Mucosa of descending colon (tissue), 3 donors: ENCODE measurements at regions not wholly inside any gene's neighbourhood (a gene's known extent, or its start where the extent isn't known, plus 50 kb on each side); places are given as distances from the start of the nearest gene placed in this dataset.

ENCODE experiments used
- ATAC-seq: fragments of 200-7000 bp; cut with Tn5 transposase; one replicate; pipeline ENCODE4 v1.9.1; 2020; ENCODE audit warnings: mild to moderate bottlenecking, moderate library complexity
- DNase-seq, 3 donors: peaks; one replicate each; pipeline ENCODE4 v3.0.0-alpha.2; 2020
- H3K36me3 ChIP-seq: fragments of 200-600 bp; one replicate; pipeline ENCODE4 v1.8.0; 2021; ENCODE audit warnings: low read depth, mild to moderate bottlenecking
- H3K4me1 ChIP-seq: fragments of 200-600 bp; one replicate; pipeline ENCODE4 v1.8.0; 2021; ENCODE audit warnings: low read depth, mild to moderate bottlenecking
- H3K4me3 ChIP-seq: fragments of 200-600 bp; one replicate; pipeline ENCODE4 v1.8.0; 2021; ENCODE audit warnings: mild to moderate bottlenecking
- H3K9me3 ChIP-seq: fragments of 200-600 bp; one replicate; pipeline ENCODE4 v1.8.0; 2021; ENCODE audit warnings: mild to moderate bottlenecking
- intact Hi-C, 2 donors: fragments of 100-400 bp; cut with DNase I in 1 of 2; cut with micrococcal nuclease in 1 of 2; formaldehyde crosslinking; loops; one replicate each; pipeline versions ENCODE4 v1.11.0 to v1.11.1; 2022; cut with DNase I, micrococcal nuclease
- TF ChIP-seq, protein P1 (sequence below): fragments of 200-600 bp; IDR thresholded peaks from one replicate; pipeline ENCODE4 v1.8.0; 2022; ENCODE audit warnings: antibody characterized with exemption, mild to moderate bottlenecking
- donor health status: DM: no; HTN: no; CAD: no; lungs with moderate emphysema.
- donor health status: DM: no; HTN: no; CAD: no.
- donor health status: DM: no; HTN: yes; CAD: no.

DNA sequence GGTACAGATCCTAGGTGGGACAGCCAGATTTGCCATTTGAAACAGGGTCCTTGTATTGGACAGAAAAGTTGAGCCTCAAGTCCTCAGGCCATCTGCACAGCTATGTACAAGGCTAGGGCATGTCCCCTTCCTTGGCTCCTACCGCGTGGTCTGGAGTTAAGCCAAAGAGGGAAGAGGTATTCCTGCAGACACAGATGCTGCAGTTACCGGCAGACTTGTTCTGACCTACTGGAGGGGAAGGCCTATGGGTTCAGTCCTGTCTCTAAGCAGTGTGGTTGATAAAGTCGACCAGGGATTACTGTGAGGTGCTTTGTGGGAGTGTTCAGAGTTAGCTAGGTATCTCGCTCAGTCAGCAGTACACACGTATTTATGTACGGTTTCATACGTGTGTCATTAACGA, 180.6 kb downstream of the ADAMTS15 start:
- TF ChIP-seq, protein P1, sequence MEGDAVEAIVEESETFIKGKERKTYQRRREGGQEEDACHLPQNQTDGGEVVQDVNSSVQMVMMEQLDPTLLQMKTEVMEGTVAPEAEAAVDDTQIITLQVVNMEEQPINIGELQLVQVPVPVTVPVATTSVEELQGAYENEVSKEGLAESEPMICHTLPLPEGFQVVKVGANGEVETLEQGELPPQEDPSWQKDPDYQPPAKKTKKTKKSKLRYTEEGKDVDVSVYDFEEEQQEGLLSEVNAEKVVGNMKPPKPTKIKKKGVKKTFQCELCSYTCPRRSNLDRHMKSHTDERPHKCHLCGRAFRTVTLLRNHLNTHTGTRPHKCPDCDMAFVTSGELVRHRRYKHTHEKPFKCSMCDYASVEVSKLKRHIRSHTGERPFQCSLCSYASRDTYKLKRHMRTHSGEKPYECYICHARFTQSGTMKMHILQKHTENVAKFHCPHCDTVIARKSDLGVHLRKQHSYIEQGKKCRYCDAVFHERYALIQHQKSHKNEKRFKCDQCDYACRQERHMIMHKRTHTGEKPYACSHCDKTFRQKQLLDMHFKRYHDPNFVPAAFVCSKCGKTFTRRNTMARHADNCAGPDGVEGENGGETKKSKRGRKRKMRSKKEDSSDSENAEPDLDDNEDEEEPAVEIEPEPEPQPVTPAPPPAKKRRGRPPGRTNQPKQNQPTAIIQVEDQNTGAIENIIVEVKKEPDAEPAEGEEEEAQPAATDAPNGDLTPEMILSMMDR: no peak
- Histone ChIP-seq H3K9me3 (no peaks in the 10 kb centered on the region), H3K36me3 (no peaks in the 10 kb centered on the region), H3K4me3 (no peak overlapping the region), H3K4me1 (no peaks in the 10 kb centered on the region)
- ATAC-seq: peak; percentile 26
- no peak for DNase-seq
- intact Hi-C loops: no loop called here

DNA sequence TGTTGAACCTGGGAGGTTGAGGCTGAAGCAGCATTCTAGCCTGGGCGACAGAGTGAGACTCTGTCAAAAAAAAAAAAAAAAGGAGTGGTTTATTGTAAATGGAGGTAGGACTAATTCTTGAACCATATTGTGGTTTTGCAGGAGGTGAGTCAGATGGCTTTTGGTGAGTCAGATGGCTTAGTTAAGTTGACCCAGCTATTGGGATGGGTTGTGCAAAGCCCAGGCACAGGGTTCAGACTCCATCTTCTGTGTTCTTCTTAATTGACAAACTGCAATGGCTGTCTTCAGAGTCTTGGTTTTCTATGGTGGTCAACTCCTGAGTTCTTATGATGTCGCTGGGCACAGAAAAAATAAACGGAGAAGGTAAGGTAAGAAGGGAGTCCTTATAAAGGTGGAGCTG, 182.7 kb downstream of the ADAMTS15 start:
- Histone ChIP-seq H3K9me3 (no peaks in the 10 kb centered on the region), H3K4me3 (no peak overlapping the region), H3K4me1 (no peaks in the 10 kb centered on the region), H3K36me3 (no peaks in the 10 kb centered on the region)
- peak; percentile 60 for ATAC-seq
- intact Hi-C loops: loop anchor here in 1 of 2 donors (10.0 kb wide), 1 partner anchor 196 kb away; no protein-coding TSS in a partner anchor
- DNase-seq: no peak
- TF ChIP-seq, protein P1: no peak

DNA sequence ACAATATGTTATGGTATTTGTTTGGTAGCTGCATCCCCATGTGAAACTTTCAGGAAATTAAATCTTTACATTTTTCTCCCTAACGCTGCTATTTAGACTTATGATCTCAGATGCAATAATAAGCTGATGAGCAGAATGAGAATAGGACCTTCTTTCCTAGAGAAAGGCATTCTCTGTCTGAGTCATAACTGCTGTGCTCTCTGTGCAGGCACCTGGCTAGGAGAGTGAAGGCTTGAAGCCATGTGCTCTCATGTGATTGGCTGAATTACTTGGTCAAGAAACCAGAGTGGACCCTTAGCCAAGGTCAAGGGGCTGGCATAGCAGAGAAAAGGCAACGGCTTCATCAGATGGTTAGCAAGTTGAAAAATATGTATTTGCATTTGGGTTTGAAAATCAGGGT, 185.0 kb downstream of the ADAMTS15 start:
- Histone ChIP-seq H3K4me3 (no peak overlapping the region), H3K9me3 (no peaks in the 10 kb centered on the region), H3K36me3 (no peaks in the 10 kb centered on the region), H3K4me1 (peaks cover 4% of the 10 kb centered on the region)
- intact Hi-C loops: loop anchor here in 1 of 2 donors (10.0 kb wide), 1 partner anchor 199 kb away; no protein-coding TSS in a partner anchor
- DNase-seq: no peak
- TF ChIP-seq, protein P1: no peak
- no peak for ATAC-seq

DNA sequence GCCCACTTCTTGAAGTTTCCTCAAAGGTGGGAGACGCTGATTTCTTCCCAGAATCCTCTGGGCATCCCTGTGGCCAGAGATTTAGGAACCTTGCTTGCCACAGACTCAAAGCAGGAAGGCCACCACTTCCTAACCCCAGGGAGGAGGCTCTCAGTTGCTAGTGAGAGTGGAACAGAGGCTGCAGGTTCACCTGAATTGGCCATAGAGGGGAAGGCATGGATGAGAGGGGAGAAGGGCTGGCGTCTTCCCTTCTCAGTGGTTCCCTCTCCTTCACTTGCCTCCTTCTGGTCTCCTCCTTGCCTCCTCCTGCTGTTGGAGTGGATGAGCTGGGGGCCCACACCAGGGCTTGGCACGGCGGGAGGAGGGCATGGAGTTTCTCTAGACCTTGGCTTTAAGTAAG, 185.7 kb downstream of the ADAMTS15 start:
- Histone ChIP-seq H3K4me1 (peaks cover 4% of the 10 kb centered on the region), H3K4me3 (no peak overlapping the region), H3K9me3 (no peaks in the 10 kb centered on the region), H3K36me3 (no peaks in the 10 kb centered on the region)
- ATAC-seq: no peak
- TF ChIP-seq, protein P1: no peak
- intact Hi-C loops: loop anchor here in 1 of 2 donors (10.0 kb wide), 1 partner anchor 199 kb away; no protein-coding TSS in a partner anchor
- DNase-seq: no peak

DNA sequence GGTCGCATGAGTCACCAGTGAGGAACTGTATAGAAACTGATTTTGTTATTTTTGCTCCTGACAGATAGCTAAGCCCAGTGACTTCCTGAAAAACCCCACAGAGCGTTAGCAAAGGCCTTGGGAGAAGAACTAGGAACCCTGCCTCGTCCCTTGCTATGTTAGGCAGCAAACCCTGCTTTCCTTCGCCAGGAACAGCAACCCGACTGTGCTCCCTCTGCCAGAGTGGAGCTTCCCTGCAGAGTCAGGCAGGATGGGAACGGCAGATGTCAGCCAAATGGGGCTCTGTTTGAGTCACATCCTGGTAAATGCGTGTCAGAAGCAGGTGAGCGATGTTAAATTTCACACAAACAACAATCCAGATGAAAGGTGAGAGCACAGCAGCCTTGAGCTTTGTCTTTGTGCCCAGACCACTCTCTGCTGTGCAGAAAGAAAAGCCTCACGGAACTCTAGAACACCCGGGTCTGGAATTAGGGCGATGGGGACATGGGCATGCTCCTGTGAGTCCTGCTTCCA, 186.6 kb downstream of the ADAMTS15 start:
- TF ChIP-seq, protein P1: no peak
- H3K4me3 ChIP-seq: no peak overlapping the region
- no peak for DNase-seq
- H3K4me1 ChIP-seq: peaks cover 4% of the 10 kb centered on the region
- intact Hi-C loops: loop anchor here in 1 of 2 donors (10.0 kb wide), 1 partner anchor 200 kb away; no protein-coding TSS in a partner anchor
- no peaks in the 10 kb centered on the region for H3K36me3 ChIP-seq
- no peaks in the 10 kb centered on the region for H3K9me3 ChIP-seq
- ATAC-seq: no peak
